GM21723 (cell line): ENCODE measurements at regions not wholly inside any gene's neighbourhood (a gene's known extent, or its start where the extent isn't known, plus 50 kb on each side); places are given as distances from the start of the nearest gene placed in this dataset.
"Not testable (repeated sequence)": the region's sequence is repeated elsewhere in the genome, so short reads cannot be mapped to it uniquely, and the experiment has no call there.

Experiments used
- ATAC-seq: cut with Tn5 transposase; IDR thresholded peaks from one replicate; pipeline ENCODE4 v1.9.1; 2021; ENCODE audit warnings: mild to moderate bottlenecking, moderate library complexity; ENCODE audit not compliant: unreplicated experiment

GRCh38 chr14:29982171-29982570 lies 54.5 kb upstream of the PRKD1 start:
- no peak for ATAC-seq

GRCh38 chr14:29982993-29983392 lies 55.3 kb upstream of the PRKD1 start:
- ATAC-seq = no peak

- not testable (repeated sequence) for ATAC-seq
Measured at GRCh38 chr14:29990344-29990857, 62.8 kb upstream of the PRKD1 start.

GRCh38 chr14:29990993-29991392 lies 63.3 kb upstream of the PRKD1 start:
- no peak for ATAC-seq

GRCh38 chr14:29993143-29993542 lies 65.5 kb upstream of the PRKD1 start:
- ATAC-seq = no peak

GRCh38 chr14:29999013-29999539 lies 71.4 kb upstream of the PRKD1 start:
- ATAC-seq = no peak

GRCh38 chr14:30002859-30003258 lies 75.2 kb upstream of the PRKD1 start:
- ATAC-seq = no peak

- no peak for ATAC-seq
Measured at GRCh38 chr14:30005114-30005808, 77.6 kb upstream of the PRKD1 start.

GRCh38 chr14:30006695-30007094 lies 79.0 kb upstream of the PRKD1 start:
- no peak for ATAC-seq

- no peak for ATAC-seq
Measured at GRCh38 chr14:30015489-30015888, 87.8 kb upstream of the PRKD1 start.

- ATAC-seq = no peak
Measured at GRCh38 chr14:30016002-30016401, 88.4 kb upstream of the PRKD1 start.

GRCh38 chr14:30017370-30017993 lies 89.8 kb upstream of the PRKD1 start:
- no peak for ATAC-seq

GRCh38 chr14:30020271-30020670 lies 92.6 kb upstream of the PRKD1 start:
- no peak for ATAC-seq

- no peak for ATAC-seq
Measured at GRCh38 chr14:30020687-30021086, 93.0 kb upstream of the PRKD1 start.

GRCh38 chr14:30023350-30023749 lies 95.7 kb upstream of the PRKD1 start:
- not testable (repeated sequence) for ATAC-seq

- ATAC-seq = no peak
Measured at GRCh38 chr14:30034152-30034551, 106.5 kb upstream of the PRKD1 start.

GRCh38 chr14:30035361-30035760 lies 107.7 kb upstream of the PRKD1 start:
- ATAC-seq = no peak

GRCh38 chr14:30045720-30046119 lies 118.1 kb upstream of the PRKD1 start:
- no peak for ATAC-seq

GRCh38 chr14:30053103-30053502 lies 125.5 kb upstream of the PRKD1 start:
- no peak for ATAC-seq

- no peak for ATAC-seq
Measured at GRCh38 chr14:30054201-30054600, 126.6 kb upstream of the PRKD1 start.

- ATAC-seq = no peak
Measured at GRCh38 chr14:30058401-30058800, 130.8 kb upstream of the PRKD1 start.

GRCh38 chr14:30063746-30064145 lies 136.1 kb upstream of the PRKD1 start:
- ATAC-seq = no peak
